ENCODE measurements at regions not wholly inside any gene's neighbourhood (a gene's known extent, or its start where the extent isn't known, plus 50 kb on each side); places are given as distances from the start of the nearest gene placed in this dataset.

DNA sequence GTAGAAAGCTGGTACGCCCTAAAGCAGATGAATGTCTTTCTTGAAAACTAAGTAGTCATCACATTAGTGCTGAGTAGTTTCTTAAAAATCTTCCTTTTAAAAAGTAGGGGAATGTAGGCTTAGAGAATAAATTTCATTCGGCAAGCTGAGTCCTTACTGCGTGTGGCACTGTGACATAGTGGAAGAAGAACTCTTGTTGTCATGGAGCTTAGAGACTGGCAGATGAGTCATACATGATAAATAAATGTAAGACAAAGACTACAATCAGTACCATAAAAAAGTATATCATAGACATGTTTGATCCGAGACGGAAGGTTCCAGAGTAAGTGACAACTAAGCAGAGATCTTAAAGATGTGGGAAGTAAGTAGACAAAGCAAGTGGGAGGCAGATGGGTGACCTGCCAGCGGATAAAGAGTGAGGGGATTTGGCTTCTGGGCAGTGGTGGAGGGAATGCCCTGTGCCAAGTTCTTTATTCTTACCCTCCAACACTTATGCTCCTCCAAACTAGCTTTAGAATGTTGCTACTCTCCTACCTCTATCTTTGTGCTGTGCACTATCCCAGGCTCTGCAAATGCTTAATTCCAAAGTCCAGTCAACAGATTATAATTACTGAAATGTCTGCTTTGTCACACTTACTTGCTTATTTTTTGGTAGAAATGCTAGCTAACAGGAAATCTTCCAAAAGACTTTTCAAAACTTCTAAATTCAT, 608.5 kb upstream of the USP24 start:
- TF ChIP-seq, protein P1, sequence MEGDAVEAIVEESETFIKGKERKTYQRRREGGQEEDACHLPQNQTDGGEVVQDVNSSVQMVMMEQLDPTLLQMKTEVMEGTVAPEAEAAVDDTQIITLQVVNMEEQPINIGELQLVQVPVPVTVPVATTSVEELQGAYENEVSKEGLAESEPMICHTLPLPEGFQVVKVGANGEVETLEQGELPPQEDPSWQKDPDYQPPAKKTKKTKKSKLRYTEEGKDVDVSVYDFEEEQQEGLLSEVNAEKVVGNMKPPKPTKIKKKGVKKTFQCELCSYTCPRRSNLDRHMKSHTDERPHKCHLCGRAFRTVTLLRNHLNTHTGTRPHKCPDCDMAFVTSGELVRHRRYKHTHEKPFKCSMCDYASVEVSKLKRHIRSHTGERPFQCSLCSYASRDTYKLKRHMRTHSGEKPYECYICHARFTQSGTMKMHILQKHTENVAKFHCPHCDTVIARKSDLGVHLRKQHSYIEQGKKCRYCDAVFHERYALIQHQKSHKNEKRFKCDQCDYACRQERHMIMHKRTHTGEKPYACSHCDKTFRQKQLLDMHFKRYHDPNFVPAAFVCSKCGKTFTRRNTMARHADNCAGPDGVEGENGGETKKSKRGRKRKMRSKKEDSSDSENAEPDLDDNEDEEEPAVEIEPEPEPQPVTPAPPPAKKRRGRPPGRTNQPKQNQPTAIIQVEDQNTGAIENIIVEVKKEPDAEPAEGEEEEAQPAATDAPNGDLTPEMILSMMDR (IDR thresholded peaks at IDR 0.05; ENCODE audit: insufficient read depth, low read length), result no peak
- TF ChIP-seq POLR2AphosphoS5 (IDR thresholded peaks at IDR 0.05; ENCODE audit: low read depth), result no peak
